Activated naive CD4-positive, alpha-beta T cell treated with anti-CD3 and anti-CD28 coated beads for 36 hours (primary cell): ENCODE measurements at regions not wholly inside any gene's neighbourhood (a gene's known extent, or its start where the extent isn't known, plus 50 kb on each side); places are given as distances from the start of the nearest gene placed in this dataset.

ENCODE experiments used
- CTCF ChIA-PET: fragments of 350-600 bp; sonication (Branson Sonifier 250); formaldehyde crosslinking; loops from one replicate; lab custom pipeline; 2021; ENCODE audit warnings: antibody characterized with exemption; lab: Charles Lee
- DNase-seq: peaks from one replicate; pipeline ENCODE4 v3.0.0-alpha.2; 2020
- H3K27ac Mint-ChIP-seq: one replicate; pipeline ENCODE4 v1.8.0; 2021; ENCODE audit warnings: mild to moderate bottlenecking, mixed read lengths
- H3K27me3 Mint-ChIP-seq: one replicate; pipeline ENCODE4 v1.8.0; 2021; ENCODE audit warnings: low read depth, mixed read lengths
- H3K36me3 Mint-ChIP-seq: one replicate; pipeline ENCODE4 v1.8.0; 2021; ENCODE audit warnings: low read depth, mixed read lengths
- H3K4me1 Mint-ChIP-seq: one replicate; pipeline ENCODE4 v1.8.0; 2021; ENCODE audit warnings: low read depth, mixed read lengths
- H3K4me3 Mint-ChIP-seq: one replicate; pipeline ENCODE4 v1.8.0; 2021; ENCODE audit warnings: mild to moderate bottlenecking, moderate library complexity, mixed read lengths
- H3K9me3 Mint-ChIP-seq: one replicate; pipeline ENCODE4 v1.8.0; 2021; ENCODE audit warnings: mixed read lengths
- intact Hi-C: fragments of 100-400 bp; cut with micrococcal nuclease; formaldehyde crosslinking; loops from one replicate; pipeline ENCODE4 v1.15.1; 2023

- Mint-ChIP-seq H3K36me3 (no peaks in the 10 kb centered on the region), H3K4me3 (no peak overlapping the region), H3K4me1 (no peaks in the 10 kb centered on the region), H3K27ac (no peak overlapping the region), H3K9me3 (no peaks in the 10 kb centered on the region), H3K27me3 (no peaks in the 10 kb centered on the region)
- CTCF ChIA-PET, result no interaction called here
- intact Hi-C loops, result no loop called here
- no peak for DNase-seq
These were observed 402.9 kb downstream of the PTPRU start for GRCh38 chr1:29639156-29639736.

GRCh38 chr1:29638281-29638680 lies 402.0 kb downstream of the PTPRU start:
- H3K4me1 Mint-ChIP-seq, result no peaks in the 10 kb centered on the region
- no peak for DNase-seq
- H3K4me3 Mint-ChIP-seq, result no peak overlapping the region
- no peak overlapping the region for H3K27ac Mint-ChIP-seq
- intact Hi-C loops, result no loop called here
- CTCF ChIA-PET, result no interaction called here
- no peaks in the 10 kb centered on the region for H3K36me3 Mint-ChIP-seq
- no peaks in the 10 kb centered on the region for H3K9me3 Mint-ChIP-seq
- H3K27me3 Mint-ChIP-seq, result peaks cover 4% of the 10 kb centered on the region

GRCh38 chr1:29636936-29637335 lies 400.6 kb downstream of the PTPRU start:
- CTCF ChIA-PET, result interaction anchor here (0.6 kb wide), 1 partner anchor 41 kb away, joined by 4 read pairs; no protein-coding TSS in a partner anchor
- no peak overlapping the region for H3K4me3 Mint-ChIP-seq
- no peaks in the 10 kb centered on the region for H3K4me1 Mint-ChIP-seq
- H3K36me3 Mint-ChIP-seq, result no peaks in the 10 kb centered on the region
- intact Hi-C loops, result no loop called here
- DNase-seq, result no peak
- H3K27ac Mint-ChIP-seq, result no peak overlapping the region
- H3K9me3 Mint-ChIP-seq, result no peaks in the 10 kb centered on the region
- H3K27me3 Mint-ChIP-seq, result peaks cover 4% of the 10 kb centered on the region

- Mint-ChIP-seq H3K9me3 (no peaks in the 10 kb centered on the region), H3K4me1 (no peaks in the 10 kb centered on the region), H3K27ac (no peak overlapping the region), H3K36me3 (no peaks in the 10 kb centered on the region), H3K4me3 (no peak overlapping the region), H3K27me3 (peaks cover 7% of the 10 kb centered on the region)
- no peak for DNase-seq
- CTCF ChIA-PET, result interaction anchor here (0.6 kb wide), 1 partner anchor 121 kb away, joined by 3 read pairs; no protein-coding TSS in a partner anchor
- intact Hi-C loops, result no loop called here
These were observed 399.4 kb downstream of the PTPRU start for GRCh38 chr1:29635501-29636263.

GRCh38 chr1:29634746-29635335 lies 398.5 kb downstream of the PTPRU start:
- Mint-ChIP-seq H3K4me1 (no peaks in the 10 kb centered on the region), H3K36me3 (no peaks in the 10 kb centered on the region), H3K27me3 (peaks cover 7% of the 10 kb centered on the region), H3K4me3 (no peak overlapping the region), H3K27ac (no peak overlapping the region), H3K9me3 (no peaks in the 10 kb centered on the region)
- intact Hi-C loops, result no loop called here
- no peak for DNase-seq
- CTCF ChIA-PET, result interaction anchor here (0.6 kb wide), 1 partner anchor 122 kb away, joined by 3 read pairs; no protein-coding TSS in a partner anchor

- CTCF ChIA-PET, result no interaction called here
These were observed 398.0 kb downstream of the PTPRU start for GRCh38 chr1:29634324-29634723.

GRCh38 chr1:29633771-29634170 lies 397.4 kb downstream of the PTPRU start:
- Mint-ChIP-seq H3K27me3 (peaks cover 7% of the 10 kb centered on the region), H3K27ac (no peak overlapping the region), H3K4me1 (no peaks in the 10 kb centered on the region), H3K36me3 (no peaks in the 10 kb centered on the region), H3K9me3 (no peaks in the 10 kb centered on the region), H3K4me3 (no peak overlapping the region)
- CTCF ChIA-PET, result no interaction called here
- no peak for DNase-seq
- intact Hi-C loops, result no loop called here

More at GRCh38 chr1:29634324-29634723, 398.0 kb downstream of the PTPRU start:
- no peak for DNase-seq
- intact Hi-C loops, result no loop called here
- no peaks in the 10 kb centered on the region for H3K9me3 Mint-ChIP-seq
- H3K27ac Mint-ChIP-seq, result no peak overlapping the region
- no peak overlapping the region for H3K4me3 Mint-ChIP-seq
- H3K36me3 Mint-ChIP-seq, result no peaks in the 10 kb centered on the region
- peaks cover 7% of the 10 kb centered on the region for H3K27me3 Mint-ChIP-seq
- no peaks in the 10 kb centered on the region for H3K4me1 Mint-ChIP-seq

- Mint-ChIP-seq H3K9me3 (peaks cover 4% of the 10 kb centered on the region), H3K4me1 (no peaks in the 10 kb centered on the region), H3K27me3 (peaks cover 7% of the 10 kb centered on the region), H3K36me3 (no peaks in the 10 kb centered on the region), H3K4me3 (no peak overlapping the region), H3K27ac (no peak overlapping the region)
- CTCF ChIA-PET, result no interaction called here
- intact Hi-C loops, result no loop called here
- no peak for DNase-seq
These were observed 396.7 kb downstream of the PTPRU start for GRCh38 chr1:29632806-29633615.

- Mint-ChIP-seq H3K27me3 (peaks cover 7% of the 10 kb centered on the region), H3K4me1 (no peaks in the 10 kb centered on the region), H3K9me3 (peaks cover 6% of the 10 kb centered on the region), H3K27ac (no peak overlapping the region), H3K4me3 (no peak overlapping the region), H3K36me3 (peaks cover 1% of the 10 kb centered on the region)
- intact Hi-C loops, result no loop called here
- no peak for DNase-seq
- CTCF ChIA-PET, result no interaction called here
These were observed 395.8 kb downstream of the PTPRU start for GRCh38 chr1:29631836-29632805.

GRCh38 chr1:29631361-29631760 lies 395.0 kb downstream of the PTPRU start:
- Mint-ChIP-seq H3K36me3 (peaks cover 1% of the 10 kb centered on the region), H3K4me3 (no peak overlapping the region), H3K27me3 (peaks cover 7% of the 10 kb centered on the region), H3K27ac (no peak overlapping the region), H3K9me3 (peaks cover 9% of the 10 kb centered on the region), H3K4me1 (no peaks in the 10 kb centered on the region)
- DNase-seq, result no peak
- intact Hi-C loops, result no loop called here
- CTCF ChIA-PET, result no interaction called here

GRCh38 chr1:29630756-29631155 lies 394.4 kb downstream of the PTPRU start:
- peaks cover 1% of the 10 kb centered on the region for H3K36me3 Mint-ChIP-seq
- peaks cover 7% of the 10 kb centered on the region for H3K27me3 Mint-ChIP-seq
- H3K9me3 Mint-ChIP-seq, result peaks cover 9% of the 10 kb centered on the region
- no peak overlapping the region for H3K4me3 Mint-ChIP-seq
- CTCF ChIA-PET, result no interaction called here
- intact Hi-C loops, result no loop called here
- H3K27ac Mint-ChIP-seq, result no peak overlapping the region
- DNase-seq, result no peak
- no peaks in the 10 kb centered on the region for H3K4me1 Mint-ChIP-seq
